WTC11 (cell line): ENCODE measurements at regions not wholly inside any gene's neighbourhood (a gene's known extent, or its start where the extent isn't known, plus 50 kb on each side); places are given as distances from the start of the nearest gene placed in this dataset.

Experiments
- ATAC-seq: fragments of 200-7000 bp; cut with Tn5 transposase; 2 replicates; pipeline ENCODE4 v1.10.0; 2021; ENCODE audit warnings: mild to moderate bottlenecking, moderate library complexity
- CTCF ChIA-PET: fragments of 300-600 bp; sonication (Branson Sonifier 250); formaldehyde crosslinking; loops from one replicate; lab custom pipeline; 2021; ENCODE audit warnings: antibody characterized with exemption; lab: Charles Lee
- POLR2A ChIA-PET: fragments of 350-600 bp; sonication (Branson Sonifier 250); formaldehyde crosslinking; loops from one replicate; lab custom pipeline; 2021; ENCODE audit warnings: antibody characterized with exemption; lab: Charles Lee
- DNase-seq: peaks from one replicate; pipeline ENCODE4 v3.0.0; 2021; ENCODE audit warnings: low spot score
- H3K27ac Mint-ChIP-seq: 2 replicates; pipeline ENCODE4 v1.8.0; 2021; ENCODE audit warnings: mixed read lengths
- H3K27me3 Mint-ChIP-seq: 2 replicates; pipeline ENCODE4 v1.8.0; 2021; ENCODE audit warnings: low read depth, mild to moderate bottlenecking, moderate library complexity, mixed read lengths
- H3K36me3 Mint-ChIP-seq: 2 replicates; pipeline ENCODE4 v1.8.0; 2021; ENCODE audit warnings: mixed read lengths
- H3K4me1 Mint-ChIP-seq: 2 replicates; pipeline ENCODE4 v1.8.0; 2022; ENCODE audit warnings: mixed read lengths
- H3K4me3 Mint-ChIP-seq: 2 replicates; pipeline ENCODE4 v1.8.0; 2021; ENCODE audit warnings: mild to moderate bottlenecking, moderate library complexity, mixed read lengths
- H3K9me3 Mint-ChIP-seq: 2 replicates; pipeline ENCODE4 v1.8.0; 2021; ENCODE audit warnings: mixed read lengths
- GABPB1 ChIP-seq: sonication (generic); formaldehyde crosslinking; IDR thresholded peaks from 2 replicates; pipeline ENCODE4 v1.8.1; 2023; ENCODE audit warnings: mild to moderate bottlenecking, missing genetic modification reagents
- GRHL2 ChIP-seq: fragments of 250-450 bp; sonication (Bioruptor Pico); IDR thresholded peaks from 2 replicates; pipeline ENCODE4 v1.8.0; 2022; ENCODE audit warnings: mild to moderate bottlenecking, moderate library complexity; ENCODE audit not compliant: insufficient replicate concordance, severe bottlenecking
- GTF2I ChIP-seq: fragments of 250-450 bp; sonication (Bioruptor Pico); conservative IDR thresholded peaks from 2 replicates; pipeline ENCODE4 v1.4.0; 2021; ENCODE audit warnings: mild to moderate bottlenecking
- HMGA2 ChIP-seq: fragments of 250-450 bp; sonication (Bioruptor Pico); IDR thresholded peaks from 2 replicates; pipeline ENCODE4 v1.4.0; 2021; ENCODE audit warnings: mild to moderate bottlenecking, moderate library complexity
- JUN ChIP-seq: sonication (generic); formaldehyde crosslinking; IDR thresholded peaks from 2 replicates; pipeline ENCODE4 v1.8.0; 2023; ENCODE audit warnings: mild to moderate bottlenecking, missing genetic modification reagents
- NFE2L1 ChIP-seq: sonication (generic); formaldehyde crosslinking; IDR thresholded peaks from 2 replicates; pipeline ENCODE4 v1.8.1; 2023; ENCODE audit warnings: missing genetic modification reagents
- NR1H2 ChIP-seq: sonication (generic); formaldehyde crosslinking; IDR thresholded peaks from 2 replicates; pipeline ENCODE4 v1.9.0; 2021; ENCODE audit warnings: mild to moderate bottlenecking, moderate library complexity, missing genetic modification reagents
- PRRX2 ChIP-seq: fragments of 250-450 bp; sonication (Bioruptor Pico); IDR thresholded peaks from 2 replicates; pipeline ENCODE4 v1.8.0; 2021; ENCODE audit warnings: mild to moderate bottlenecking
- SMAD3 ChIP-seq: sonication (generic); formaldehyde crosslinking; IDR thresholded peaks from 2 replicates; pipeline ENCODE4 v1.8.0; 2022; ENCODE audit warnings: missing genetic modification reagents, mild to moderate bottlenecking, borderline replicate concordance
- SMAD4 ChIP-seq: sonication (generic); formaldehyde crosslinking; IDR thresholded peaks from 2 replicates; pipeline ENCODE4 v1.8.0; 2022; ENCODE audit warnings: mild to moderate bottlenecking, missing genetic modification reagents
- ZNF219 ChIP-seq: sonication (generic); formaldehyde crosslinking; IDR thresholded peaks from 2 replicates; pipeline ENCODE4 v1.8.0; 2023; ENCODE audit warnings: missing genetic modification reagents, mild to moderate bottlenecking, borderline replicate concordance
- ZNF416 ChIP-seq: fragments of 250-450 bp; sonication (Bioruptor Pico); IDR thresholded peaks from 2 replicates; pipeline ENCODE4 v1.9.0; 2021; ENCODE audit warnings: mild to moderate bottlenecking, inconsistent platforms
- TF ChIP-seq, protein P1 (sequence below): fragments of 250-450 bp; sonication (Bioruptor Pico); IDR thresholded peaks from 2 replicates; pipeline ENCODE4 v1.9.0; 2021; ENCODE audit warnings: moderate library complexity, mild to moderate bottlenecking, inconsistent platforms, borderline replicate concordance
- TF ChIP-seq, protein P2 (sequence below): sonication (generic); formaldehyde crosslinking; IDR thresholded peaks from 2 replicates; pipeline ENCODE4 v1.8.1; 2022; ENCODE audit warnings: mild to moderate bottlenecking, moderate library complexity, missing genetic modification reagents
- TF ChIP-seq, protein P3 (sequence below): sonication (generic); formaldehyde crosslinking; IDR thresholded peaks from 2 replicates; pipeline ENCODE4 v1.8.1; 2022; ENCODE audit warnings: missing genetic modification reagents, borderline replicate concordance
- TF ChIP-seq, protein P4 (sequence below): fragments of 250-450 bp; sonication (Bioruptor Pico); IDR thresholded peaks from 2 replicates; pipeline ENCODE4 v1.9.0; 2021; ENCODE audit warnings: mild to moderate bottlenecking
- TF ChIP-seq, protein P5 (sequence below): sonication (generic); formaldehyde crosslinking; IDR thresholded peaks from 2 replicates; pipeline ENCODE4 v1.8.0; 2023; ENCODE audit warnings: mild to moderate bottlenecking, missing genetic modification reagents
- TF ChIP-seq, protein P6 (sequence below): fragments of 250-450 bp; sonication (Bioruptor Pico); IDR thresholded peaks from 2 replicates; pipeline ENCODE4 v1.9.0; 2021; ENCODE audit warnings: mild to moderate bottlenecking
- TF ChIP-seq, protein P7 (sequence below): sonication (generic); formaldehyde crosslinking; IDR thresholded peaks from 2 replicates; pipeline ENCODE4 v1.8.1; 2022; ENCODE audit warnings: mild to moderate bottlenecking, missing genetic modification reagents, moderate library complexity, borderline replicate concordance
- TF ChIP-seq, protein P8 (sequence below): sonication (generic); formaldehyde crosslinking; IDR thresholded peaks from 2 replicates; pipeline ENCODE4 v1.8.1; 2023; ENCODE audit warnings: mild to moderate bottlenecking, missing genetic modification reagents, moderate library complexity

DNA sequence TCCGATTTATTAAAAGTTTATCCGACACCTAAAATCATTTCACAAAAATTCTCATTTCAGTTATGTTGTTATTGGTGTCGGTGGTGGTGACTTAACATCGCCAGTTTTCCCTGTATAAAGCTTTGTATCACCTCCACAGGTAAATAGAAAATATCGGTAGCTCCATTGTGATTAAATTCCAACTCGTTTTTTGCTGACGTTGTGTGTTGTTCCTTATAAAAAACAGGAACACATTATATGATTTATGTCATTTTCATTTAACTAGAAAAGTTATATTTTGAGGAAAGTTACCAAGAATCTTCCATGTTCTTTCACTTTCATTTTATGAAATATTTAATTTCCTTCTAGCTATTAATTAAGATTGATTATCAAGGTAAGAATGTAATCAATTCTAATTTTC lies 635.9 kb downstream of the CDH18 start:
- no peak overlapping the region for H3K27ac Mint-ChIP-seq
- POLR2A ChIA-PET, result interaction anchor here (0.6 kb wide), 1 partner anchor 32 kb away, joined by 3 read pairs; no protein-coding TSS in a partner anchor
- CTCF ChIA-PET, result no interaction called here
- DNase-seq, result no peak
- H3K4me3 Mint-ChIP-seq, result no peak overlapping the region
- H3K4me1 Mint-ChIP-seq, result no peaks in the 10 kb centered on the region
- H3K36me3 Mint-ChIP-seq, result no peaks in the 10 kb centered on the region
- H3K27me3 Mint-ChIP-seq, result no peaks in the 10 kb centered on the region
- H3K9me3 Mint-ChIP-seq, result no peaks in the 10 kb centered on the region
- TF ChIP-seq ZNF416, result no peak
- TF ChIP-seq SMAD3 (CRISPR knock-in tag), result no peak
- no peak for ATAC-seq

DNA sequence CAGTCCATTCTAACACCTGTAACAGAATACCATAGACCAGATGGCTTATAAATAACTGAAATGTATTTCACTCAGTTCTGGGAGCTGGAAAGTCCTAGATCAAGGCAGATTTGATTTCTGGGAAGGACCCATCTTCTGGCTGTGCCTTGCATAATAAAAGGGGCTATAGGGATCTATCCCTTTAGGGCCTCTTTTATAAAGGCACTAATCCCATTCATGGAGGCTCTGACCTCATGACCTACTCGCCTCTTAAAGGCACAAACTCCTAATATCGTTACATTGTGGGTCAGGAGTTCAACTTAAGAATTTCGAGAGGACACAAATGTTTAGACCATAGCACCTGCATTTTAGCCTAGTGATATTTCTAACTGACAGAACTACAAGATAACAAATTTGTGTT lies 619.0 kb downstream of the CDH18 start:
- Mint-ChIP-seq H3K27me3 (peaks cover 2% of the 10 kb centered on the region; the same call in 1 of the 2 replicates), H3K9me3 (no peaks in the 10 kb centered on the region), H3K27ac (no peak overlapping the region), H3K4me3 (no peak overlapping the region), H3K36me3 (no peaks in the 10 kb centered on the region), H3K4me1 (no peaks in the 10 kb centered on the region)
- TF ChIP-seq ZNF219 (CRISPR knock-in tag) (no peak), GTF2I (no peak), PRRX2 (CRISPR knock-in tag) (no peak), GRHL2 (CRISPR knock-in tag) (no peak), SMAD4 (CRISPR knock-in tag) (no peak), HMGA2 (CRISPR knock-in tag) (no peak), NFE2L1 (no peak), GABPB1 (CRISPR knock-in tag) (no peak), NR1H2 (CRISPR knock-in tag) (no peak), JUN (CRISPR knock-in tag) (no peak)
- TF ChIP-seq, protein P1, sequence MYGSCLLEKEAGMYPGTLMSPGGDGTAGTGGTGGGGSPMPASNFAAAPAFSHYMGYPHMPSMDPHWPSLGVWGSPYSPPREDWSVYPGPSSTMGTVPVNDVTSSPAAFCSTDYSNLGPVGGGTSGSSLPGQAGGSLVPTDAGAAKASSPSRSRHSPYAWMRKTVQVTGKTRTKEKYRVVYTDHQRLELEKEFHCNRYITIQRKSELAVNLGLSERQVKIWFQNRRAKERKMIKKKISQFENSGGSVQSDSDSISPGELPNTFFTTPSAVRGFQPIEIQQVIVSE (CRISPR knock-in tag), result no peak
- TF ChIP-seq, protein P2, sequence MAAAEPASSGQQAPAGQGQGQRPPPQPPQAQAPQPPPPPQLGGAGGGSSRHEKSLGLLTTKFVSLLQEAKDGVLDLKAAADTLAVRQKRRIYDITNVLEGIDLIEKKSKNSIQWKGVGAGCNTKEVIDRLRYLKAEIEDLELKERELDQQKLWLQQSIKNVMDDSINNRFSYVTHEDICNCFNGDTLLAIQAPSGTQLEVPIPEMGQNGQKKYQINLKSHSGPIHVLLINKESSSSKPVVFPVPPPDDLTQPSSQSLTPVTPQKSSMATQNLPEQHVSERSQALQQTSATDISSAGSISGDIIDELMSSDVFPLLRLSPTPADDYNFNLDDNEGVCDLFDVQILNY, result no peak
- TF ChIP-seq, protein P3, sequence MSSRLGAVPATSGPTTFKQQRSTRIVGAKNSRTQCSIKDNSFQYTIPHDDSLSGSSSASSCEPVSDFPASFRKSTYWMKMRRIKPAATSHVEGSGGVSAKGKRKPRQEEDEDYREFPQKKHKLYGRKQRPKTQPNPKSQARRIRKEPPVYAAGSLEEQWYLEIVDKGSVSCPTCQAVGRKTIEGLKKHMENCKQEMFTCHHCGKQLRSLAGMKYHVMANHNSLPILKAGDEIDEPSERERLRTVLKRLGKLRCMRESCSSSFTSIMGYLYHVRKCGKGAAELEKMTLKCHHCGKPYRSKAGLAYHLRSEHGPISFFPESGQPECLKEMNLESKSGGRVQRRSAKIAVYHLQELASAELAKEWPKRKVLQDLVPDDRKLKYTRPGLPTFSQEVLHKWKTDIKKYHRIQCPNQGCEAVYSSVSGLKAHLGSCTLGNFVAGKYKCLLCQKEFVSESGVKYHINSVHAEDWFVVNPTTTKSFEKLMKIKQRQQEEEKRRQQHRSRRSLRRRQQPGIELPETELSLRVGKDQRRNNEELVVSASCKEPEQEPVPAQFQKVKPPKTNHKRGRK (CRISPR knock-in tag), result no peak
- TF ChIP-seq, protein P4, sequence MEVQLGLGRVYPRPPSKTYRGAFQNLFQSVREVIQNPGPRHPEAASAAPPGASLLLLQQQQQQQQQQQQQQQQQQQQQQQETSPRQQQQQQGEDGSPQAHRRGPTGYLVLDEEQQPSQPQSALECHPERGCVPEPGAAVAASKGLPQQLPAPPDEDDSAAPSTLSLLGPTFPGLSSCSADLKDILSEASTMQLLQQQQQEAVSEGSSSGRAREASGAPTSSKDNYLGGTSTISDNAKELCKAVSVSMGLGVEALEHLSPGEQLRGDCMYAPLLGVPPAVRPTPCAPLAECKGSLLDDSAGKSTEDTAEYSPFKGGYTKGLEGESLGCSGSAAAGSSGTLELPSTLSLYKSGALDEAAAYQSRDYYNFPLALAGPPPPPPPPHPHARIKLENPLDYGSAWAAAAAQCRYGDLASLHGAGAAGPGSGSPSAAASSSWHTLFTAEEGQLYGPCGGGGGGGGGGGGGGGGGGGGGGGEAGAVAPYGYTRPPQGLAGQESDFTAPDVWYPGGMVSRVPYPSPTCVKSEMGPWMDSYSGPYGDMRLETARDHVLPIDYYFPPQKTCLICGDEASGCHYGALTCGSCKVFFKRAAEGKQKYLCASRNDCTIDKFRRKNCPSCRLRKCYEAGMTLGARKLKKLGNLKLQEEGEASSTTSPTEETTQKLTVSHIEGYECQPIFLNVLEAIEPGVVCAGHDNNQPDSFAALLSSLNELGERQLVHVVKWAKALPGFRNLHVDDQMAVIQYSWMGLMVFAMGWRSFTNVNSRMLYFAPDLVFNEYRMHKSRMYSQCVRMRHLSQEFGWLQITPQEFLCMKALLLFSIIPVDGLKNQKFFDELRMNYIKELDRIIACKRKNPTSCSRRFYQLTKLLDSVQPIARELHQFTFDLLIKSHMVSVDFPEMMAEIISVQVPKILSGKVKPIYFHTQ (CRISPR knock-in tag), result no peak
- TF ChIP-seq, protein P5, sequence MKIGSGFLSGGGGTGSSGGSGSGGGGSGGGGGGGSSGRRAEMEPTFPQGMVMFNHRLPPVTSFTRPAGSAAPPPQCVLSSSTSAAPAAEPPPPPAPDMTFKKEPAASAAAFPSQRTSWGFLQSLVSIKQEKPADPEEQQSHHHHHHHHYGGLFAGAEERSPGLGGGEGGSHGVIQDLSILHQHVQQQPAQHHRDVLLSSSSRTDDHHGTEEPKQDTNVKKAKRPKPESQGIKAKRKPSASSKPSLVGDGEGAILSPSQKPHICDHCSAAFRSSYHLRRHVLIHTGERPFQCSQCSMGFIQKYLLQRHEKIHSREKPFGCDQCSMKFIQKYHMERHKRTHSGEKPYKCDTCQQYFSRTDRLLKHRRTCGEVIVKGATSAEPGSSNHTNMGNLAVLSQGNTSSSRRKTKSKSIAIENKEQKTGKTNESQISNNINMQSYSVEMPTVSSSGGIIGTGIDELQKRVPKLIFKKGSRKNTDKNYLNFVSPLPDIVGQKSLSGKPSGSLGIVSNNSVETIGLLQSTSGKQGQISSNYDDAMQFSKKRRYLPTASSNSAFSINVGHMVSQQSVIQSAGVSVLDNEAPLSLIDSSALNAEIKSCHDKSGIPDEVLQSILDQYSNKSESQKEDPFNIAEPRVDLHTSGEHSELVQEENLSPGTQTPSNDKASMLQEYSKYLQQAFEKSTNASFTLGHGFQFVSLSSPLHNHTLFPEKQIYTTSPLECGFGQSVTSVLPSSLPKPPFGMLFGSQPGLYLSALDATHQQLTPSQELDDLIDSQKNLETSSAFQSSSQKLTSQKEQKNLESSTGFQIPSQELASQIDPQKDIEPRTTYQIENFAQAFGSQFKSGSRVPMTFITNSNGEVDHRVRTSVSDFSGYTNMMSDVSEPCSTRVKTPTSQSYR (CRISPR knock-in tag), result no peak
- TF ChIP-seq, protein P6, sequence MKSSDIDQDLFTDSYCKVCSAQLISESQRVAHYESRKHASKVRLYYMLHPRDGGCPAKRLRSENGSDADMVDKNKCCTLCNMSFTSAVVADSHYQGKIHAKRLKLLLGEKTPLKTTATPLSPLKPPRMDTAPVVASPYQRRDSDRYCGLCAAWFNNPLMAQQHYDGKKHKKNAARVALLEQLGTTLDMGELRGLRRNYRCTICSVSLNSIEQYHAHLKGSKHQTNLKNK (CRISPR knock-in tag), result no peak
- TF ChIP-seq, protein P7, sequence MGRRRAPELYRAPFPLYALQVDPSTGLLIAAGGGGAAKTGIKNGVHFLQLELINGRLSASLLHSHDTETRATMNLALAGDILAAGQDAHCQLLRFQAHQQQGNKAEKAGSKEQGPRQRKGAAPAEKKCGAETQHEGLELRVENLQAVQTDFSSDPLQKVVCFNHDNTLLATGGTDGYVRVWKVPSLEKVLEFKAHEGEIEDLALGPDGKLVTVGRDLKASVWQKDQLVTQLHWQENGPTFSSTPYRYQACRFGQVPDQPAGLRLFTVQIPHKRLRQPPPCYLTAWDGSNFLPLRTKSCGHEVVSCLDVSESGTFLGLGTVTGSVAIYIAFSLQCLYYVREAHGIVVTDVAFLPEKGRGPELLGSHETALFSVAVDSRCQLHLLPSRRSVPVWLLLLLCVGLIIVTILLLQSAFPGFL (CRISPR knock-in tag), result no peak
- TF ChIP-seq, protein P8, sequence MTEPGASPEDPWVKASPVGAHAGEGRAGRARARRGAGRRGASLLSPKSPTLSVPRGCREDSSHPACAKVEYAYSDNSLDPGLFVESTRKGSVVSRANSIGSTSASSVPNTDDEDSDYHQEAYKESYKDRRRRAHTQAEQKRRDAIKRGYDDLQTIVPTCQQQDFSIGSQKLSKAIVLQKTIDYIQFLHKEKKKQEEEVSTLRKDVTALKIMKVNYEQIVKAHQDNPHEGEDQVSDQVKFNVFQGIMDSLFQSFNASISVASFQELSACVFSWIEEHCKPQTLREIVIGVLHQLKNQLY (CRISPR knock-in tag), result no peak
- ChIA-PET CTCF (no interaction called here), POLR2A (no interaction called here)
- ATAC-seq (no peak; the same call in 1 of the 2 replicates), DNase-seq (no peak)
